Mesendoderm (in vitro differentiated cells): ENCODE measurements at regions not wholly inside any gene's neighbourhood (a gene's known extent, or its start where the extent isn't known, plus 50 kb on each side); places are given as distances from the start of the nearest gene placed in this dataset.
"Not testable (repeated sequence)": the region's sequence is repeated elsewhere in the genome, so short reads cannot be mapped to it uniquely, and the experiment has no call there.

Source experiments
- DNase-seq: peaks from one replicate; pipeline ENCODE4 v3.0.0; 2013
- H2AK5ac ChIP-seq: 2 replicates; pipeline ENCODE4 v1.6.1; 2013; ENCODE audit warnings: low read length, inconsistent platforms
- H2BK120ac ChIP-seq: 2 replicates; pipeline ENCODE4 v1.6.1; 2013; ENCODE audit warnings: low read depth, mild to moderate bottlenecking, low read length, moderate library complexity, mixed read lengths
- H2BK15ac ChIP-seq: replicated peaks from 2 replicates; pipeline ENCODE4 v1.6.1; 2013; ENCODE audit warnings: low read depth, mild to moderate bottlenecking, moderate library complexity
- H2BK5ac ChIP-seq: 2 replicates; pipeline ENCODE4 v1.6.1; 2013; ENCODE audit warnings: low read length, inconsistent platforms
- H3K18ac ChIP-seq: 2 replicates; pipeline ENCODE4 v1.6.1; 2013; ENCODE audit warnings: mild to moderate bottlenecking, low read length, mixed read lengths
- H3K23ac ChIP-seq: one replicate; pipeline ENCODE4 v1.6.1; 2013; ENCODE audit warnings: low read length
- H3K27ac ChIP-seq: 2 replicates; pipeline ENCODE4 v1.5.1; 2013; ENCODE audit warnings: low read depth, mild to moderate bottlenecking, inconsistent platforms, low read length, moderate library complexity
- H3K27me3 ChIP-seq: 2 replicates; pipeline ENCODE4 v1.6.1; 2013; ENCODE audit warnings: low read length, control low read depth, mild to moderate bottlenecking, inconsistent platforms; ENCODE audit not compliant: insufficient read depth, poor library complexity
- H3K36me3 ChIP-seq: 2 replicates; pipeline ENCODE4 v1.6.1; 2013; ENCODE audit warnings: low read length, inconsistent platforms; ENCODE audit not compliant: control insufficient read depth, insufficient read depth
- H3K4ac ChIP-seq: one replicate; pipeline ENCODE4 v1.6.1; 2013; ENCODE audit warnings: low read depth, mild to moderate bottlenecking, low read length, moderate library complexity
- H3K4me1 ChIP-seq: 2 replicates; pipeline ENCODE4 v1.6.1; 2013; ENCODE audit warnings: low read depth, low read length, inconsistent platforms; ENCODE audit not compliant: control insufficient read depth
- H3K4me2 ChIP-seq: 2 replicates; pipeline ENCODE4 v1.6.1; 2013; ENCODE audit warnings: low read length
- H3K4me3 ChIP-seq: 2 replicates; pipeline ENCODE4 v1.5.1; 2013; ENCODE audit warnings: mild to moderate bottlenecking, low read length
- H3K56ac ChIP-seq: one replicate; pipeline ENCODE4 v1.6.1; 2013; ENCODE audit warnings: low read length
- H3K79me1 ChIP-seq: 2 replicates; pipeline ENCODE4 v1.6.1; 2013; ENCODE audit warnings: low read length, inconsistent platforms
- H3K79me2 ChIP-seq: 2 replicates; pipeline ENCODE4 v1.6.1; 2013; ENCODE audit warnings: mild to moderate bottlenecking, low read length; ENCODE audit not compliant: control insufficient read depth, insufficient read depth
- H3K9ac ChIP-seq: 2 replicates; pipeline ENCODE4 v1.6.1; 2013; ENCODE audit warnings: low read length, inconsistent platforms
- H4K5ac ChIP-seq: one replicate; pipeline ENCODE4 v1.6.1; 2013; ENCODE audit warnings: low read length
- H4K8ac ChIP-seq: one replicate; pipeline ENCODE4 v1.6.1; 2013; ENCODE audit warnings: low read depth, mild to moderate bottlenecking, control low read depth, low read length, moderate library complexity
- WGBS: extraction: QIAGEN DNeasy Blood & Tissue Kit; methylation state at CpG from one replicate; pipeline ENCODE4 v1.1.7; 2013; ENCODE audit warnings: low lambda C conversion rate, missing lambda C conversion rate; ENCODE audit not compliant: insufficient coverage; ENCODE audit errors: extremely low coverage; 5-methylcytosine and 5-hydroxymethylcytosine counted together

DNA sequence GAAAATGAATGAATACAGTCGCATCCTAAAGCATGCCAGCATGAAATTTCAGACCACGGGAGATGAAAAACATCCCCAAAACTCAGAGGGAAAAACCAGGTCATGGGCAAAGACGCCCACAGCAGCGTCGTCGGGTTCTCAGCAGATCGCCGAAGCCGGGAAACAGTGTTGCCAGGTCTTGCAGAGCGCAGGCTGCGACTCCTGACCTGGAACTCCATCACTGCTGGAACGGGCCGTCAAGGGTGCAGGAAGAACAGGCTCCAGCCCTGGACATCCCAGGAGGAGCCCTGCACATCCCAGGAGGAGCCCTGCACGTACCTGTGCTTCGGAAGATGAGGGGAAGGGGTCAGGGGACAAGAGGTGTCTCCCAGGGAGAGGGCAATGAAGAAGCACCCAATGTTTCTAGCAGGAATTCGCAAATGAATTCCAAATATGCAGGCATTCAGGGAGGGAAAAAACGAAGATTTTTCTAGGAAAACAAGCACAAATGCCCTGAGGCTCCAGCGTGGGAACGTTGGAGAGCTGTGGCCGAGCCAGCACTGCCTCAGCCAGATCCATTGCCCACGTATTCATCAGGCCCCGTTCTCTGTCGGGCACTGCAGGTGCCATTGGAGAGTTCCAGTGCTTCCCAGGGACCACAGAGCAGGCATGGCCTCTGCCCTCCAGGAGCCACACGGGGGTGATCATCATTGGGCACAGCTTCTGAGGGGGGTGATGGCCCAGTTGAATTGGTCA lies 1110.4 kb downstream of the BRD1 start:
- H2BK15ac ChIP-seq, result no peak overlapping the region
- H3K18ac ChIP-seq, result no peak overlapping the region
- no peaks in the 10 kb centered on the region for H3K4me1 ChIP-seq
- H3K36me3 ChIP-seq, result no peaks in the 10 kb centered on the region
- no peak overlapping the region for H3K4me3 ChIP-seq
- no peaks in the 10 kb centered on the region for H3K79me1 ChIP-seq
- H3K23ac ChIP-seq, result no peak overlapping the region
- H2AK5ac ChIP-seq, result no peak overlapping the region
- H3K9ac ChIP-seq, result no peak overlapping the region
- WGBS, result no CpG with 5 or more reads among the region's 24 CpGs
- no peaks in the 10 kb centered on the region for H3K27me3 ChIP-seq
- no peak overlapping the region for H2BK120ac ChIP-seq
- H4K5ac ChIP-seq, result no peak overlapping the region
- H4K8ac ChIP-seq, result no peak overlapping the region
- H3K56ac ChIP-seq, result no peak overlapping the region
- no peak overlapping the region for H2BK5ac ChIP-seq
- no peak overlapping the region for H3K4me2 ChIP-seq
- DNase-seq, result peak; percentile 77
- no peaks in the 10 kb centered on the region for H3K79me2 ChIP-seq
- no peak overlapping the region for H3K27ac ChIP-seq
- H3K4ac ChIP-seq, result no peak overlapping the region

DNA sequence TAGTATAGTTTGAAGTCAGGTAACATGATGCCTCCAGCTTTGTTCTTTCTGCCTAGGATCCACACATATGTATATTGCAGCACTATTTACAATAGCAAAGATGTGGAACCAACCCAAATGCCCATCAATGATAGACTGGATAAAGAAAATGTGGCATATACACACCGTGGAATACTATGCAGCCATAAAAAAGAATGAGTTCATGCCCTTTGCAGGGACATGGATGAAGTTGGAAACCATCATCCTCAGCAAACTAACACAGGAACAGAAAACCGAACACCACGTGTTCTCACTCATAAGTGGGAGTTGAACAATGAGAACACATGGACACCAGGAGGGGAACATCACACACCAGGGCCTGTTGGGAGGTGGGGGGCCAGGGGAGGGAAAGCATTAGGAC lies 1111.5 kb downstream of the BRD1 start:
- H4K5ac ChIP-seq, H3K27me3 ChIP-seq, H3K27ac ChIP-seq, H3K4ac ChIP-seq, H3K18ac ChIP-seq, H3K79me2 ChIP-seq, H3K56ac ChIP-seq, H2AK5ac ChIP-seq, H3K9ac ChIP-seq, H3K79me1 ChIP-seq, H2BK15ac ChIP-seq, H3K4me3 ChIP-seq, H3K4me2 ChIP-seq, H3K4me1 ChIP-seq, H4K8ac ChIP-seq, H2BK120ac ChIP-seq, H3K36me3 ChIP-seq, DNase-seq, H3K23ac ChIP-seq, H2BK5ac ChIP-seq: not testable (repeated sequence)
- WGBS, result no CpG with 5 or more reads among the region's 3 CpGs

DNA sequence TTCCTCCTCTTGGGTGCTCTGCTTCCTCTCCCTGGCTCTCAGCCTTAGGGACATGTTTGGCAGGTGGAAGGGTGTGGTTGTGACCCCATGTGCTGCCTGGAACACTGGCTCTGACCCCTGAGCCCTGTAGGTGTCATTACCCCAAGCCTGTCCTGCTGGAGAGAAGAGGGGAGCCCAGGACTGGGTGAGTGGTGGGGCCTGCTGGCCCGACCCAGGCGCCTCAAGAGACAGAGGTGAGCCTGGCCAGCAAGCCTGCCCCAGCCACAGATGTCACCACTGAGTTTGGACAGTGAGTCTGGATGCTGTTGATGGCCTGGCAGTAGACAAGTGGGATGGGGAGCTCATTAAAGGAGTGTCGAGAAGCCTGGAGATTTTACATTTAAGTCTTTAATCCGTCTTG lies 1112.2 kb downstream of the BRD1 start:
- no CpG with 5 or more reads among the region's 4 CpGs for WGBS
- Histone ChIP-seq H3K79me1 (no peaks in the 10 kb centered on the region), H3K23ac (no peak overlapping the region), H3K18ac (no peak overlapping the region), H2AK5ac (no peak overlapping the region), H2BK120ac (no peak overlapping the region), H3K27ac (no peak overlapping the region), H3K36me3 (no peaks in the 10 kb centered on the region), H2BK15ac (no peak overlapping the region), H3K56ac (no peak overlapping the region), H2BK5ac (no peak overlapping the region), H3K4me3 (no peak overlapping the region), H3K4ac (no peak overlapping the region), H3K27me3 (no peaks in the 10 kb centered on the region), H3K4me2 (no peak overlapping the region), H3K9ac (no peak overlapping the region), H3K79me2 (no peaks in the 10 kb centered on the region), H3K4me1 (no peaks in the 10 kb centered on the region), H4K5ac (no peak overlapping the region), H4K8ac (no peak overlapping the region)
- DNase-seq, result no peak

DNA sequence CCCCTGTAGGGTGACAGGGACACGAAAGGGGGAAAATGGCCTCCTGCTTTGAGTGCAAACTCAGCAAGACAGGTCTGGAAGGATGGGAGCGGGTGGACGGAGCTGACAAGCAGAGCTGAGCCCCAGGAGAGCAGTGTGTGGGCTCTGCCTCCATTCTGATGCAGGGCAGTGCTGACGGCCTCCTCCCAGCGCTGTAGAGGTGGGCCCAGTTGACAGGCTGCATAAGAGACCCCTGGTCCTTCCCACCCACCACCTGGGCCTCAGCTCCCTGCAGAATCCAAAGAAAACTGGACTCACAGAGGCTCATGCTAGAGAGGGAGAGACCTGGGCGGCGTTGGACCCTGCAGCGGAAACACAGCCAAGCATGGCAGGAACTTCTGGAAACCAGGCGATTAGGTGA lies 1113.4 kb downstream of the BRD1 start:
- H3K4ac ChIP-seq, result no peak overlapping the region
- no CpG with 5 or more reads among the region's 9 CpGs for WGBS
- H4K8ac ChIP-seq, result no peak overlapping the region
- H3K56ac ChIP-seq, result no peak overlapping the region
- H3K4me1 ChIP-seq, result no peaks in the 10 kb centered on the region
- H3K23ac ChIP-seq, result no peak overlapping the region
- H4K5ac ChIP-seq, result no peak overlapping the region
- no peak overlapping the region for H3K4me3 ChIP-seq
- H3K9ac ChIP-seq, result no peak overlapping the region
- H2AK5ac ChIP-seq, result no peak overlapping the region
- no peaks in the 10 kb centered on the region for H3K36me3 ChIP-seq
- no peaks in the 10 kb centered on the region for H3K79me1 ChIP-seq
- H3K27me3 ChIP-seq, result no peaks in the 10 kb centered on the region
- H3K79me2 ChIP-seq, result no peaks in the 10 kb centered on the region
- H2BK5ac ChIP-seq, result no peak overlapping the region
- H3K27ac ChIP-seq, result no peak overlapping the region
- no peak for DNase-seq
- H3K18ac ChIP-seq, result no peak overlapping the region
- H3K4me2 ChIP-seq, result no peak overlapping the region
- no peak overlapping the region for H2BK15ac ChIP-seq
- no peak overlapping the region for H2BK120ac ChIP-seq

DNA sequence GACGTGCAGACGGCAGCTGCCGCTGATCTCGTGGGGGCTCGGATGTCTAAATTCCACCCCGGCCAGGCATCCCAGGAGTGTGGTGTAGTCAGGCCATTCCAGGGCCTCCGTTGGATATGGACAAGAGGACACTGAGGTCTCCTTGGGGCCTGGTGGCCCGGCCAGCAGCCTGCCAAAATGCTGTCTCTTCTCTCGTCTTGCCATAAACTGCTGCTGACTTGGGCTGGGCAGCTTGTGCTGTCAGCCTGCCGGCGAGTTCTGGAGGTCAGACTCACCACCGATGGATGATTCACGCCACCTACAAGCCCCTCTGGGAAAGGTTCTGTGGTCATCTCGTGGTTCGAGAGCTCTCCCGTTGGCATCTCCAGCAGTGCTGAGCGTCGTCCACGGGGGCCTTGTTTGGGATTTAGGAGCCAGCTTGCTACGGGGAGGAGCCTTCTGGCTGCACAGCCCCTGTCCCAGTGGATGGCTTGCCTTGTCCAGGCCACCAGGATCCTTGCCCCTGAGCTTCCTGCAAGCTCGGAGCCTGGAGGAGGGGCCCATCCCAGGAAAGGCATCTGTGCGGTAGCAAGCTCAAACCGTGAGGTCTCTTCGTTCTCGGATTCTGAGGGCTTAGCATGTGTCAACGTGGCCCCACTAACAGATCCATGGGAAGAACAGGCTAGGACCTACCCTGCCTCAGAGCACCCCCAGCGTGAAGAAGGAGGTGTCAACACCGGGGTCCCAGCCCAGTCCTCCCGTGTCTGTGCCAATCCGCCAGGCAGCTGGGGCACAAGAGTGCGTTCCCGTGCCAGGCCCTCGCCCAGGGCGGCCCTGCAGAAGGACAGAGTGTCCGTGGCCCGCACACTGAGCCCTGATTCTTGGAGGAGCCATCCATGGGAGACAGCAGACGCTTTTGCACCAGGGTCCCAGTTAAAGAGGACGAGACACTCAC lies 1114.1 kb downstream of the BRD1 start:
- Histone ChIP-seq H4K8ac (no peak overlapping the region), H3K27ac (no peak overlapping the region), H2AK5ac (no peak overlapping the region), H3K79me1 (no peaks in the 10 kb centered on the region), H4K5ac (no peak overlapping the region), H3K56ac (no peak overlapping the region), H3K9ac (no peak overlapping the region), H3K4me3 (no peak overlapping the region), H2BK120ac (no peak overlapping the region), H2BK15ac (no peak overlapping the region), H3K23ac (no peak overlapping the region), H3K36me3 (no peaks in the 10 kb centered on the region), H3K4me2 (no peak overlapping the region), H2BK5ac (no peak overlapping the region), H3K4me1 (no peaks in the 10 kb centered on the region), H3K27me3 (no peaks in the 10 kb centered on the region), H3K4ac (no peak overlapping the region), H3K18ac (no peak overlapping the region), H3K79me2 (no peaks in the 10 kb centered on the region)
- no peak for DNase-seq
- WGBS, result no CpG with 5 or more reads among the region's 38 CpGs
